OCI-LY7 (cell line): ENCODE measurements at regions not wholly inside any gene's neighbourhood (a gene's known extent, or its start where the extent isn't known, plus 50 kb on each side); places are given as distances from the start of the nearest gene placed in this dataset.
"Not testable (repeated sequence)": the region's sequence is repeated elsewhere in the genome, so short reads cannot be mapped to it uniquely, and the experiment has no call there.

Source experiments
- CTCF ChIP-seq: fragments of 200-600 bp; sonication (generic); conservative IDR thresholded peaks from 2 replicates; pipeline ENCODE4 v1.5.1; 2014; ENCODE audit warnings: mild to moderate bottlenecking, antibody characterized with exemption, low read length, moderate library complexity, mixed read lengths
- EZH2phosphoT487 ChIP-seq: fragments of 200-600 bp; sonication (generic); IDR thresholded peaks from 2 replicates; pipeline ENCODE4 v1.6.1; 2018; ENCODE audit warnings: low read depth, borderline replicate concordance, mild to moderate bottlenecking, mixed run types, antibody characterized with exemption, low read length, moderate library complexity, mixed read lengths

DNA sequence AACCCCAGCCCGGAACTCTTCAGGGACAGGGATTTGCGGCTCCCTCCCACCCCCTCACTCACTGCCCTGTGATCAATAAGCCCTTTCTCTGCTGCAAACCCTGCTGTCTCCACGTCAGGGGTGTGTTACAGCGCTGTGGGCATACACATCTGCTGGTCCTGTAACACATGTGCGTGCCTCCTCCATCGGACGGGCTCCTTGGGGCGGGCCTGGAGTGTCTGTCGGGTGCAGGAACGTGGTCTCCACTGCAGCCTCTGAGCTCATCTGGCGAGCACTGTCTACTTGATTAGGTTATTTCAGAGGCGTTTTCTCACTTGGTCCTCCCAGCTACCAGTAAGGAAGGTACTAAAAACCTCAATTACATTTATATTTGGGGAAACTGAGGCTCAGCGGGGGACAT is 97.0 kb upstream of the LRPAP1 start:
- TF ChIP-seq CTCF, EZH2phosphoT487: not testable (repeated sequence)
